ENCODE measurements at regions not wholly inside any gene's neighbourhood (a gene's known extent, or its start where the extent isn't known, plus 50 kb on each side); places are given as distances from the start of the nearest gene placed in this dataset.
"Not testable (repeated sequence)": the region's sequence is repeated elsewhere in the genome, so short reads cannot be mapped to it uniquely, and the experiment has no call there.

- no peak for DNase-seq
Measured at GRCh38 chr12:82300611-82301010, 57.6 kb downstream of the CCDC59 start.

GRCh38 chr12:82299319-82300025 lies 58.7 kb downstream of the CCDC59 start:
- DNase-seq = no peak

GRCh38 chr12:82290415-82290814 lies 67.8 kb downstream of the CCDC59 start:
- no peak for DNase-seq

GRCh38 chr12:82281335-82281734 lies 76.9 kb downstream of the CCDC59 start:
- DNase-seq = not testable (repeated sequence)

- DNase-seq = peak; percentile 38
Measured at GRCh38 chr12:82279536-82280058, 78.6 kb downstream of the CCDC59 start.

GRCh38 chr12:82277582-82277981 lies 80.6 kb downstream of the CCDC59 start:
- no peak for DNase-seq

GRCh38 chr12:82242729-82243128 lies 115.5 kb downstream of the CCDC59 start:
- DNase-seq = no peak

GRCh38 chr12:82225871-82226270 lies 132.3 kb downstream of the CCDC59 start:
- no peak for DNase-seq

- no peak for DNase-seq
Measured at GRCh38 chr12:82223426-82223825, 134.8 kb downstream of the CCDC59 start.

- no peak for DNase-seq
Measured at GRCh38 chr12:82216475-82216874, 141.7 kb downstream of the CCDC59 start.

GRCh38 chr12:82213761-82214160 lies 144.4 kb downstream of the CCDC59 start:
- no peak for DNase-seq

GRCh38 chr12:82210882-82211281 lies 147.3 kb downstream of the CCDC59 start:
- DNase-seq = no peak

- DNase-seq = no peak
Measured at GRCh38 chr12:82209533-82209932, 148.7 kb downstream of the CCDC59 start.

GRCh38 chr12:82207556-82207955 lies 150.6 kb downstream of the CCDC59 start:
- DNase-seq = no peak

- DNase-seq = no peak
Measured at GRCh38 chr12:82203086-82203485, 155.1 kb downstream of the CCDC59 start.

- DNase-seq = no peak
Measured at GRCh38 chr12:82187595-82187994, 170.6 kb downstream of the CCDC59 start.

- DNase-seq = no peak
Measured at GRCh38 chr12:82187011-82187410, 171.2 kb downstream of the CCDC59 start.

GRCh38 chr12:82186282-82186681 lies 171.9 kb downstream of the CCDC59 start:
- no peak for DNase-seq

- DNase-seq = no peak
Measured at GRCh38 chr12:82184844-82185243, 173.3 kb downstream of the CCDC59 start.

GRCh38 chr12:82182601-82183190 lies 175.5 kb downstream of the CCDC59 start:
- no peak for DNase-seq

GRCh38 chr12:82176761-82177490 lies 181.3 kb downstream of the CCDC59 start:
- no peak for DNase-seq

- no peak for DNase-seq
Measured at GRCh38 chr12:82176026-82176425, 182.2 kb downstream of the CCDC59 start.

GRCh38 chr12:82174936-82175335 lies 183.3 kb downstream of the CCDC59 start:
- DNase-seq = peak; percentile 77

- no peak for DNase-seq
Measured at GRCh38 chr12:82174383-82174782, 183.8 kb downstream of the CCDC59 start.
